ENCODE measurements at regions not wholly inside any gene's neighbourhood (a gene's known extent, or its start where the extent isn't known, plus 50 kb on each side); places are given as distances from the start of the nearest gene placed in this dataset.

- no peak for DNase-seq (ENCODE audit: low read depth)
Measured at GRCh38 chr5:61824396-61824795, 481.6 kb upstream of the KIF2A start.

- no peak for DNase-seq (ENCODE audit: low read depth)
Measured at GRCh38 chr5:61827445-61827975, 478.5 kb upstream of the KIF2A start.

- DNase-seq (ENCODE audit: low read depth) = no peak
Measured at GRCh38 chr5:61828856-61829255, 477.1 kb upstream of the KIF2A start.

- DNase-seq (ENCODE audit: low read depth) = no peak
Measured at GRCh38 chr5:61831736-61832135, 474.3 kb upstream of the KIF2A start.

GRCh38 chr5:61837788-61838187, 468.2 kb upstream of the KIF2A start:
- no peak for DNase-seq (ENCODE audit: low read depth)

- no peak for DNase-seq (ENCODE audit: low read depth)
Measured at GRCh38 chr5:61840361-61840760, 465.6 kb upstream of the KIF2A start.

GRCh38 chr5:61842840-61843239, 463.2 kb upstream of the KIF2A start:
- DNase-seq (ENCODE audit: low read depth) = no peak

GRCh38 chr5:61850696-61851095, 455.3 kb upstream of the KIF2A start:
- DNase-seq (ENCODE audit: low read depth) = no peak

- no peak for DNase-seq (ENCODE audit: low read depth)
Measured at GRCh38 chr5:61854531-61854930, 451.5 kb upstream of the KIF2A start.

- no peak for DNase-seq (ENCODE audit: low read depth)
Measured at GRCh38 chr5:61860978-61861377, 445.0 kb upstream of the KIF2A start.

- no peak for DNase-seq (ENCODE audit: low read depth)
Measured at GRCh38 chr5:61866930-61867329, 439.1 kb upstream of the KIF2A start.

GRCh38 chr5:61869333-61869732, 436.7 kb upstream of the KIF2A start:
- no peak for DNase-seq (ENCODE audit: low read depth)

GRCh38 chr5:61878471-61878870, 427.5 kb upstream of the KIF2A start:
- no peak for DNase-seq (ENCODE audit: low read depth)

GRCh38 chr5:61881821-61882487, 424.1 kb upstream of the KIF2A start:
- DNase-seq (ENCODE audit: low read depth) = no peak

- DNase-seq (ENCODE audit: low read depth) = no peak
Measured at GRCh38 chr5:61882901-61883500, 423.0 kb upstream of the KIF2A start.

GRCh38 chr5:61884252-61884855, 421.7 kb upstream of the KIF2A start:
- no peak for DNase-seq (ENCODE audit: low read depth)

GRCh38 chr5:61886214-61886613, 419.8 kb upstream of the KIF2A start:
- DNase-seq (ENCODE audit: low read depth) = no peak

GRCh38 chr5:61887271-61887670, 418.7 kb upstream of the KIF2A start:
- no peak for DNase-seq (ENCODE audit: low read depth)

- DNase-seq (ENCODE audit: low read depth) = no peak
Measured at GRCh38 chr5:61894046-61894445, 412.0 kb upstream of the KIF2A start.

- DNase-seq (ENCODE audit: low read depth) = no peak
Measured at GRCh38 chr5:61896811-61897210, 409.2 kb upstream of the KIF2A start.

- DNase-seq (ENCODE audit: low read depth) = no peak
Measured at GRCh38 chr5:61897251-61897650, 408.8 kb upstream of the KIF2A start.

GRCh38 chr5:61901997-61902396, 404.0 kb upstream of the KIF2A start:
- DNase-seq (ENCODE audit: low read depth) = no peak

GRCh38 chr5:61904730-61905129, 401.3 kb upstream of the KIF2A start:
- no peak for DNase-seq (ENCODE audit: low read depth)

All from stimulated activated CD4-positive, alpha-beta T cell treated with anti-CD3 and anti-CD28 coated beads, Interleukin-2, amount 100 ng/mL, for 4 hours (primary cell).